ENCODE measurements at regions not wholly inside any gene's neighbourhood (a gene's known extent, or its start where the extent isn't known, plus 50 kb on each side); places are given as distances from the start of the nearest gene placed in this dataset.

DNA sequence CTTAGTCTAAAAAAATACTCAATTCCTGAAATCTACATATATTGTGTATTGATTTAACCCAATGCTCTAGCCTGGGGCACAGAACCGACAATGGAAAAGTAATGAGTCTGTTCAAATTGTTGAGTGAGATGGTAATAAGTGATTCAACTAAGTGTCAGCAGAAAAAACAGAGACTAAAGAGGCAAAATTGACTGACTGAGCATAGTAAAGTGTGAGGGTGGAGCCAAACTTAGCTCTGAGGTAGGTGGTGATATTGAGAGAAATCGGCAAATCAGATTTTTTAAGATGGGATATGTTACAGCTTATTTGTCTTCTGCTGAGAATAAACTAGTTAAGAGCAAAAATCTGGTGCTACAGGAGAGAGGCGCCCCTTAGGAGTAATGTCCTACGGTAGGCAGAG lies 764.0 kb upstream of the LRRN3 start:
- FAIRE-seq (no peak), DNase-seq (ENCODE audit: low read depth) (peak; percentile 5)
- H3K36me3 ChIP-seq (ENCODE audit: control insufficient read depth, insufficient read depth, low read length), result no peaks in the 10 kb centered on the region
- no peaks in the 10 kb centered on the region for H3K27me3 ChIP-seq (ENCODE audit: control insufficient read depth, insufficient read depth, low read length)
- TF ChIP-seq, protein P1, sequence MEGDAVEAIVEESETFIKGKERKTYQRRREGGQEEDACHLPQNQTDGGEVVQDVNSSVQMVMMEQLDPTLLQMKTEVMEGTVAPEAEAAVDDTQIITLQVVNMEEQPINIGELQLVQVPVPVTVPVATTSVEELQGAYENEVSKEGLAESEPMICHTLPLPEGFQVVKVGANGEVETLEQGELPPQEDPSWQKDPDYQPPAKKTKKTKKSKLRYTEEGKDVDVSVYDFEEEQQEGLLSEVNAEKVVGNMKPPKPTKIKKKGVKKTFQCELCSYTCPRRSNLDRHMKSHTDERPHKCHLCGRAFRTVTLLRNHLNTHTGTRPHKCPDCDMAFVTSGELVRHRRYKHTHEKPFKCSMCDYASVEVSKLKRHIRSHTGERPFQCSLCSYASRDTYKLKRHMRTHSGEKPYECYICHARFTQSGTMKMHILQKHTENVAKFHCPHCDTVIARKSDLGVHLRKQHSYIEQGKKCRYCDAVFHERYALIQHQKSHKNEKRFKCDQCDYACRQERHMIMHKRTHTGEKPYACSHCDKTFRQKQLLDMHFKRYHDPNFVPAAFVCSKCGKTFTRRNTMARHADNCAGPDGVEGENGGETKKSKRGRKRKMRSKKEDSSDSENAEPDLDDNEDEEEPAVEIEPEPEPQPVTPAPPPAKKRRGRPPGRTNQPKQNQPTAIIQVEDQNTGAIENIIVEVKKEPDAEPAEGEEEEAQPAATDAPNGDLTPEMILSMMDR (IDR thresholded peaks at IDR 0.05; ENCODE audit: insufficient read depth, low read length, severe bottlenecking), result no peak
- no peak overlapping the region for H3K4me3 ChIP-seq (ENCODE audit: low read depth, low read length)

DNA sequence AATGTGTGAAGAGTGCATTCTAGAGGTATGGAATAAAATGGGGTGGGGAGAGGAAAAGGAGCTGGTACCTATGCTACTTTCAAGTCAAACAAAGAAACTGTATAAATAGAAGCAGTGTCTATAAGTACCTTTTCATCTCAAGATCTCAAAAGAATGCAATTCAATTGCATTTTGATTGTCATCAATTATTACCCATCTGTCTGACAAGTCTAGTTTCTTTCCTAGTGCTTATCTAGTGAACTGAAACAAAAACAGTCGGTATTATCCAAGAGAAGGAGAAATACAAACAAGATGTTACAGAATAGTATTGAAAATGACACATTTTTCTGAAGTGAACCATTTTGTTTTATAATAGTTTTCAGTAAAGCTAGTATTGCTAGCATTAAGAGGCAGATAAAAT lies 754.5 kb upstream of the LRRN3 start:
- no peak for DNase-seq (ENCODE audit: low read depth)
- H3K4me3 ChIP-seq (ENCODE audit: low read depth, low read length), result no peak overlapping the region
- no peaks in the 10 kb centered on the region for H3K36me3 ChIP-seq (ENCODE audit: control insufficient read depth, insufficient read depth, low read length)
- TF ChIP-seq, protein P1 (IDR thresholded peaks at IDR 0.05; ENCODE audit: insufficient read depth, low read length, severe bottlenecking), result no peak
- no peak for FAIRE-seq
- H3K27me3 ChIP-seq (ENCODE audit: control insufficient read depth, insufficient read depth, low read length), result no peaks in the 10 kb centered on the region

DNA sequence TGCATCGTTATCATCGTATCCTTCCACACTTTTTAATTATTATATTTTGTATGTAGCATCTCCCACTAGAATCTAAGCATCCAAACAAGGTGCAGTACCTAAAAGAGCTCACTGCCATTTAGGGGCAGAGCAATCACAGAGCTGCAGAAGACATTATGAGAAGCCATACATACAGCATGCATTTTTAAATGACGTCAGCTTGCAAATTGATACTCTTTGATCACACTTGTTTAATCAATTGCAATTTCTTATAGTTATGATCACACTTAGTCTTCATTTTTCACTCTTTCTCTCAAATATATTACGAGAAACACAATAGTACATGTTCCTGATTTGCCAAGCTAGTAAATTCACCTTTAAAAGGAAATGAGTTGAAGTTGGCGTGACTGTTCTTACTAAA lies 753.3 kb upstream of the LRRN3 start:
- H3K27me3 ChIP-seq (ENCODE audit: control insufficient read depth, insufficient read depth, low read length), result no peaks in the 10 kb centered on the region
- no peak for DNase-seq (ENCODE audit: low read depth)
- no peak for FAIRE-seq
- TF ChIP-seq, protein P1 (IDR thresholded peaks at IDR 0.05; ENCODE audit: insufficient read depth, low read length, severe bottlenecking), result no peak
- H3K4me3 ChIP-seq (ENCODE audit: low read depth, low read length), result no peak overlapping the region
- no peaks in the 10 kb centered on the region for H3K36me3 ChIP-seq (ENCODE audit: control insufficient read depth, insufficient read depth, low read length)

DNA sequence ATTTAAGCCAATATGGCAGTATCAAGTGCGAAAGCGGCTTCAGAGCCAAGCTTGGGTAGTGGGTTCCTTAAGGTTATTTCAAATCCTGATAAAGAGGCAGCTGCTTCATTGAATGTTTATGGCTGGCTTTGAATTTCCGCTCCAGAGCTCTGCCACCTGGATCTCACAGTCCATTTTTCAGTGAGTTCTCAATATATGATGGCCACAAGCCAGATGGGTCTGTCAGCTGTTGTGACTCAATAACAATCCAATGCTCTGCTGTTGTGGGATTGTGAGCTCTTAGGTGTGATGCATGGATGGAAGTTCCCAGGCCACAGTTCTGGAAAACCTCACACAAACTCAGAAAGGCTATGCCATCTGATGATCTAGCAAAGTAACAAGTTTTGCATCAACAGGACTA lies 743.8 kb upstream of the LRRN3 start:
- no peaks in the 10 kb centered on the region for H3K36me3 ChIP-seq (ENCODE audit: control insufficient read depth, insufficient read depth, low read length)
- DNase-seq (ENCODE audit: low read depth) (no peak), FAIRE-seq (no peak)
- no peak overlapping the region for H3K4me3 ChIP-seq (ENCODE audit: low read depth, low read length)
- TF ChIP-seq, protein P1 (IDR thresholded peaks at IDR 0.05; ENCODE audit: insufficient read depth, low read length, severe bottlenecking), result no peak
- no peaks in the 10 kb centered on the region for H3K27me3 ChIP-seq (ENCODE audit: control insufficient read depth, insufficient read depth, low read length)

DNA sequence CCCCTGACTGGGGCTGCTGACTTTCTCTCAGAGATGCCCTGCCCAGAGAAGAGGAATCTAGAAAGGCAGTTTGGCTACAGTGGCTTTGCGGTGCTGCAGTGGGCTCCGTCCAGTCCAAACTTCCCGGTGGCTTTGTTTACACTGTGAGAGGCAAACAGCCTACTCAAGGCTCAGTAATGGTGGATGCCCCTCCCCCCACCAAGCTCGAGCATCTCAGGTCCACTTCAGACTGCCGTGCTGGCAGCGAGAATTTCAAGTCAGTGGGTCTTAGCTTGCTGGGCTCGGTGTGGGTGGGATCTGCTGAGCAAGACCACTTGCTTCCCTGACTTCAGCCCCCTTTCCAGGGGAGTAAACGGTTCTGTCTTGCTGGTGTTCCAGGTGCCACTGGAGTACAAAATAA lies 734.5 kb upstream of the LRRN3 start:
- TF ChIP-seq, protein P1 (IDR thresholded peaks at IDR 0.05; ENCODE audit: insufficient read depth, low read length, severe bottlenecking), result no peak
- Histone ChIP-seq H3K4me3 (ENCODE audit: low read depth, low read length) (no peak overlapping the region), H3K36me3 (ENCODE audit: control insufficient read depth, insufficient read depth, low read length) (no peaks in the 10 kb centered on the region), H3K27me3 (ENCODE audit: control insufficient read depth, insufficient read depth, low read length) (no peaks in the 10 kb centered on the region)
- FAIRE-seq (no peak), DNase-seq (ENCODE audit: low read depth) (no peak)

DNA sequence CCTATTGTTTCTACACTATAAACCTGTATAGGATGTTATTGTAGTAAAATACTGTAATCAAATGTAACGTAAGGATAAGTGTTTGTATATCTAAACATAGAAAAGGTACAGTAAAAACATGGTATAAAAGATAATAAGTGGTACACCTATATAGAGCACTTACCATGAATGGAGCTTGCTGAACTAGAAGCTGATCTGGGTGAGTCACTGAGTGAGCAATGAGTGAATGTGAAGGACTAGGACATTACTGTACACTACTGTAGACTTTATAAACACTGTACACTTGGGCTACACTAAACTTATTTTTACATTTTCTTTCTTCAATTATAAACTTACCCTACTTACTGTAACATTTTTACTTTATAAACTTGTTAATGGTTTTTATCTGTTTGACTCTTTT lies 732.9 kb upstream of the LRRN3 start:
- TF ChIP-seq, protein P1 (IDR thresholded peaks at IDR 0.05; ENCODE audit: insufficient read depth, low read length, severe bottlenecking), result no peak
- FAIRE-seq, result no peak
- DNase-seq (ENCODE audit: low read depth), result peak; percentile 82
- no peak overlapping the region for H3K4me3 ChIP-seq (ENCODE audit: low read depth, low read length)
- no peaks in the 10 kb centered on the region for H3K36me3 ChIP-seq (ENCODE audit: control insufficient read depth, insufficient read depth, low read length)
- H3K27me3 ChIP-seq (ENCODE audit: control insufficient read depth, insufficient read depth, low read length), result no peaks in the 10 kb centered on the region

All from bronchial epithelial cell (primary cell).